Caki2 (cell line): ENCODE measurements at regions not wholly inside any gene's neighbourhood (a gene's known extent, or its start where the extent isn't known, plus 50 kb on each side); places are given as distances from the start of the nearest gene placed in this dataset.
"Not testable (repeated sequence)": the region's sequence is repeated elsewhere in the genome, so short reads cannot be mapped to it uniquely, and the experiment has no call there.

Experiments
- DNase-seq: peaks from one replicate; pipeline ENCODE4 v3.0.0-alpha.2; 2015; ENCODE audit warnings: low read depth
- in situ Hi-C: cut with HindIII; loops from 2 replicates; pipeline ENCODE4 v1.10.0; 2016; ENCODE audit warnings: low sequenced_read_pairs, low pct_unique_long_range_greater_than_20kb, mixed read lengths

GRCh38 chr10:78096486-78096885 is 62.8 kb downstream of the RPS24 start:
- in situ Hi-C loops = not testable (repeated sequence)

GRCh38 chr10:78102593-78102992 is 68.9 kb downstream of the RPS24 start:
- in situ Hi-C loops, DNase-seq: not testable (repeated sequence)

More at GRCh38 chr10:78096486-78096885, 62.8 kb downstream of the RPS24 start:
- not testable (repeated sequence) for DNase-seq

- in situ Hi-C loops = no loop called here
- DNase-seq = no peak
Observed at GRCh38 chr10:78109210-78109609, 75.5 kb downstream of the RPS24 start.

- no peak for DNase-seq
- in situ Hi-C loops = no loop called here
Observed at GRCh38 chr10:78115135-78115853, 81.6 kb downstream of the RPS24 start.

- DNase-seq = no peak
- in situ Hi-C loops = no loop called here
Observed at GRCh38 chr10:78116361-78116760, 82.7 kb downstream of the RPS24 start.

GRCh38 chr10:78118591-78118990 is 84.9 kb downstream of the RPS24 start:
- DNase-seq = no peak
- in situ Hi-C loops = no loop called here

GRCh38 chr10:78121801-78122200 is 88.1 kb downstream of the RPS24 start:
- in situ Hi-C loops = no loop called here
- no peak for DNase-seq

- DNase-seq = no peak
- in situ Hi-C loops = no loop called here
Observed at GRCh38 chr10:78124167-78124566, 90.5 kb downstream of the RPS24 start.

- in situ Hi-C loops = no loop called here
Observed at GRCh38 chr10:78129211-78129610, 95.5 kb downstream of the RPS24 start.

GRCh38 chr10:78130966-78131710 is 97.5 kb downstream of the RPS24 start:
- in situ Hi-C loops = no loop called here
- no peak for DNase-seq

More at GRCh38 chr10:78129211-78129610, 95.5 kb downstream of the RPS24 start:
- no peak for DNase-seq

- DNase-seq = no peak
- in situ Hi-C loops = no loop called here
Observed at GRCh38 chr10:78134773-78135306, 101.2 kb downstream of the RPS24 start.

- DNase-seq = no peak
- in situ Hi-C loops = no loop called here
Observed at GRCh38 chr10:78137147-78137546, 103.5 kb downstream of the RPS24 start.

- DNase-seq = no peak
- in situ Hi-C loops = no loop called here
Observed at GRCh38 chr10:78139341-78139740, 105.7 kb downstream of the RPS24 start.

GRCh38 chr10:78140066-78140630 is 106.5 kb downstream of the RPS24 start:
- in situ Hi-C loops = no loop called here
- no peak for DNase-seq

- no peak for DNase-seq
- in situ Hi-C loops = no loop called here
Observed at GRCh38 chr10:78143576-78143975, 109.9 kb downstream of the RPS24 start.

GRCh38 chr10:78146200-78146599 is 112.5 kb downstream of the RPS24 start:
- DNase-seq = no peak

GRCh38 chr10:78147202-78147601 is 113.5 kb downstream of the RPS24 start:
- in situ Hi-C loops = no loop called here
- DNase-seq = no peak

More at GRCh38 chr10:78146200-78146599, 112.5 kb downstream of the RPS24 start:
- in situ Hi-C loops = no loop called here

- no peak for DNase-seq
- in situ Hi-C loops = no loop called here
Observed at GRCh38 chr10:78148216-78148960, 114.7 kb downstream of the RPS24 start.
